Nephron progenitor cell (in vitro differentiated cells): ENCODE measurements at regions not wholly inside any gene's neighbourhood (a gene's known extent, or its start where the extent isn't known, plus 50 kb on each side); places are given as distances from the start of the nearest gene placed in this dataset.

Experiments
- DNase-seq: peaks from one replicate; pipeline ENCODE4 v3.0.0; 2021
- H3K27ac Mint-ChIP-seq: 2 replicates; pipeline ENCODE4 v1.8.0; 2021; ENCODE audit warnings: mild to moderate bottlenecking, moderate library complexity, mixed read lengths
- H3K27me3 Mint-ChIP-seq: 2 replicates; pipeline ENCODE4 v1.8.0; 2021; ENCODE audit warnings: mild to moderate bottlenecking, low read depth, mixed read lengths; ENCODE audit not compliant: poor library complexity
- H3K36me3 Mint-ChIP-seq: 2 replicates; pipeline ENCODE4 v1.8.0; 2021; ENCODE audit warnings: low read depth, mixed read lengths
- H3K4me1 Mint-ChIP-seq: 2 replicates; pipeline ENCODE4 v1.8.0; 2021; ENCODE audit warnings: mixed read lengths
- H3K4me3 Mint-ChIP-seq: 2 replicates; pipeline ENCODE4 v1.8.0; 2021; ENCODE audit warnings: mild to moderate bottlenecking, moderate library complexity, mixed read lengths
- H3K9me3 Mint-ChIP-seq: 2 replicates; pipeline ENCODE4 v1.8.0; 2021; ENCODE audit warnings: mild to moderate bottlenecking, moderate library complexity, mixed read lengths
- TF ChIP-seq, protein P1 (sequence below): fragments of 200-600 bp; sonication (generic); IDR thresholded peaks from 2 replicates; pipeline ENCODE4 v1.5.0; 2021; ENCODE audit warnings: antibody characterized with exemption

- no peak for DNase-seq
- H3K4me3 Mint-ChIP-seq, result no peak overlapping the region
- no peaks in the 10 kb centered on the region for H3K36me3 Mint-ChIP-seq
- no peak overlapping the region for H3K27ac Mint-ChIP-seq
- peaks cover 65% of the 10 kb centered on the region for H3K4me1 Mint-ChIP-seq
- peaks cover 3% of the 10 kb centered on the region for H3K9me3 Mint-ChIP-seq
- TF ChIP-seq, protein P1, sequence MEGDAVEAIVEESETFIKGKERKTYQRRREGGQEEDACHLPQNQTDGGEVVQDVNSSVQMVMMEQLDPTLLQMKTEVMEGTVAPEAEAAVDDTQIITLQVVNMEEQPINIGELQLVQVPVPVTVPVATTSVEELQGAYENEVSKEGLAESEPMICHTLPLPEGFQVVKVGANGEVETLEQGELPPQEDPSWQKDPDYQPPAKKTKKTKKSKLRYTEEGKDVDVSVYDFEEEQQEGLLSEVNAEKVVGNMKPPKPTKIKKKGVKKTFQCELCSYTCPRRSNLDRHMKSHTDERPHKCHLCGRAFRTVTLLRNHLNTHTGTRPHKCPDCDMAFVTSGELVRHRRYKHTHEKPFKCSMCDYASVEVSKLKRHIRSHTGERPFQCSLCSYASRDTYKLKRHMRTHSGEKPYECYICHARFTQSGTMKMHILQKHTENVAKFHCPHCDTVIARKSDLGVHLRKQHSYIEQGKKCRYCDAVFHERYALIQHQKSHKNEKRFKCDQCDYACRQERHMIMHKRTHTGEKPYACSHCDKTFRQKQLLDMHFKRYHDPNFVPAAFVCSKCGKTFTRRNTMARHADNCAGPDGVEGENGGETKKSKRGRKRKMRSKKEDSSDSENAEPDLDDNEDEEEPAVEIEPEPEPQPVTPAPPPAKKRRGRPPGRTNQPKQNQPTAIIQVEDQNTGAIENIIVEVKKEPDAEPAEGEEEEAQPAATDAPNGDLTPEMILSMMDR, result no peak
- H3K27me3 Mint-ChIP-seq, result peaks cover 10% of the 10 kb centered on the region
These were observed 75.3 kb downstream of the S1PR1 start for GRCh38 chr1:101312147-101312546.

- Mint-ChIP-seq H3K27me3 (peaks cover 10% of the 10 kb centered on the region), H3K4me1 (peaks cover 53% of the 10 kb centered on the region), H3K4me3 (no peak overlapping the region), H3K36me3 (no peaks in the 10 kb centered on the region), H3K9me3 (peaks cover 3% of the 10 kb centered on the region), H3K27ac (no peak overlapping the region)
- TF ChIP-seq, protein P1, result no peak
- no peak for DNase-seq
These were observed 76.5 kb downstream of the S1PR1 start for GRCh38 chr1:101313356-101313755.

GRCh38 chr1:101314244-101314643, 77.4 kb downstream of the S1PR1 start:
- TF ChIP-seq, protein P1, result no peak
- peaks cover 10% of the 10 kb centered on the region for H3K27me3 Mint-ChIP-seq
- no peaks in the 10 kb centered on the region for H3K36me3 Mint-ChIP-seq
- no peak for DNase-seq
- H3K4me1 Mint-ChIP-seq, result peaks cover 45% of the 10 kb centered on the region
- peaks cover 3% of the 10 kb centered on the region for H3K9me3 Mint-ChIP-seq
- no peak overlapping the region for H3K4me3 Mint-ChIP-seq
- H3K27ac Mint-ChIP-seq, result no peak overlapping the region

- Mint-ChIP-seq H3K27ac (no peak overlapping the region), H3K27me3 (peaks cover 10% of the 10 kb centered on the region), H3K9me3 (peaks cover 3% of the 10 kb centered on the region), H3K4me3 (no peak overlapping the region), H3K4me1 (peaks cover 25% of the 10 kb centered on the region), H3K36me3 (no peaks in the 10 kb centered on the region)
- TF ChIP-seq, protein P1, result no peak
- no peak for DNase-seq
These were observed 79.4 kb downstream of the S1PR1 start for GRCh38 chr1:101316256-101316655.

GRCh38 chr1:101316799-101317198, 80.0 kb downstream of the S1PR1 start:
- Mint-ChIP-seq H3K27ac (no peak overlapping the region), H3K27me3 (peaks cover 7% of the 10 kb centered on the region), H3K9me3 (peaks cover 3% of the 10 kb centered on the region), H3K4me3 (no peak overlapping the region), H3K36me3 (no peaks in the 10 kb centered on the region), H3K4me1 (peaks cover 21% of the 10 kb centered on the region)
- no peak for DNase-seq
- TF ChIP-seq, protein P1, result no peak

DNA sequence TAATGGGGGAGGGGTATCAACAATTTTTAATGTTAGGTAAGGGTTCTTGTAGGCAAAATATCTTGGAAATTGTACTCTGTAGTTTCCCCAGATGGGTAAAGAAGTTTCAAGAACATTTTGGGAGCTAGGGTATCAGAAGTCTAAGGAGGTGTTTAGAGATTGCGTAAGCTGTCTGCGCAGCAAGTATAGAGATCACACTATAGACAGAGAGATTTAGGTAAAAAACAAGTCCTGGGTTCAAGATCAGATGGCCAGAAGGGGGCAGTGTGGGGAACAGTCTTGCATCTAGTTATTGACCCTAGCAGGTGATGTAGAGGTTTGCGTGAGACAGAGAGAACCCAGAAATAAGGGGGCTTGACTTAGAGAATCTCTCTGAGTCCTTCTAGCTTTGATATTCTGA, 80.8 kb downstream of the S1PR1 start:
- Mint-ChIP-seq H3K36me3 (no peaks in the 10 kb centered on the region), H3K9me3 (peaks cover 2% of the 10 kb centered on the region), H3K27me3 (peaks cover 10% of the 10 kb centered on the region), H3K4me1 (peaks cover 21% of the 10 kb centered on the region), H3K4me3 (no peak overlapping the region), H3K27ac (no peak overlapping the region)
- TF ChIP-seq, protein P1, result no peak
- DNase-seq, result no peak
